ENCODE measurements at regions not wholly inside any gene's neighbourhood (a gene's known extent, or its start where the extent isn't known, plus 50 kb on each side); places are given as distances from the start of the nearest gene placed in this dataset.

- Histone ChIP-seq H3K79me2 (ENCODE audit: insufficient read depth, low read length) (no peaks in the 10 kb centered on the region), H3K4me2 (ENCODE audit: low read depth, low read length, poor library complexity, severe bottlenecking) (no peak overlapping the region), H3F3A (ENCODE audit: insufficient read depth) (no peaks in the 10 kb centered on the region), H2AFZ (ENCODE audit: low read depth, low read length, severe bottlenecking) (no peak overlapping the region), H3K9me2 (replicated peaks; ENCODE audit: insufficient read depth, low read length) (no peaks in the 10 kb centered on the region), H3K9ac (ENCODE audit: low read length) (no peak overlapping the region), H3K9me3 (ENCODE audit: insufficient read depth, low read length) (no peaks in the 10 kb centered on the region), H3K36me3 (ENCODE audit: low read length) (no peaks in the 10 kb centered on the region), H4K20me1 (ENCODE audit: low read depth, low read length) (no peaks in the 10 kb centered on the region), H3K27me3 (ENCODE audit: low read length) (no peaks in the 10 kb centered on the region), H3K4me3 (ENCODE audit: insufficient read depth, low read length, poor library complexity, severe bottlenecking) (no peak overlapping the region), H3K27ac (ENCODE audit: low read depth, low read length) (no peak overlapping the region)
- TF ChIP-seq CTCF (IDR thresholded peaks at IDR 0.05; ENCODE audit: insufficient read depth, low read length, poor library complexity, severe bottlenecking) (no peak), EZH2phosphoT487 (conservative IDR thresholded peaks at IDR 0.05; ENCODE audit: low read length) (no peak)
Observed at GRCh38 chr3:158908187-158908734, 106.4 kb downstream of the MFSD1 start.

GRCh38 chr3:158909870-158910269 is 108.0 kb downstream of the MFSD1 start:
- Histone ChIP-seq H3K9me3 (ENCODE audit: insufficient read depth, low read length) (no peaks in the 10 kb centered on the region), H3F3A (ENCODE audit: insufficient read depth) (no peaks in the 10 kb centered on the region), H3K4me2 (ENCODE audit: low read depth, low read length, poor library complexity, severe bottlenecking) (no peak overlapping the region), H3K27ac (ENCODE audit: low read depth, low read length) (no peak overlapping the region), H3K27me3 (ENCODE audit: low read length) (no peaks in the 10 kb centered on the region), H3K4me3 (ENCODE audit: insufficient read depth, low read length, poor library complexity, severe bottlenecking) (no peak overlapping the region), H4K20me1 (ENCODE audit: low read depth, low read length) (no peaks in the 10 kb centered on the region), H3K36me3 (ENCODE audit: low read length) (no peaks in the 10 kb centered on the region), H3K79me2 (ENCODE audit: insufficient read depth, low read length) (no peaks in the 10 kb centered on the region), H2AFZ (ENCODE audit: low read depth, low read length, severe bottlenecking) (no peak overlapping the region), H3K9ac (ENCODE audit: low read length) (no peak overlapping the region), H3K9me2 (replicated peaks; ENCODE audit: insufficient read depth, low read length) (no peaks in the 10 kb centered on the region)
- no peak for TF ChIP-seq EZH2phosphoT487 (conservative IDR thresholded peaks at IDR 0.05; ENCODE audit: low read length)
- TF ChIP-seq CTCF (IDR thresholded peaks at IDR 0.05; ENCODE audit: insufficient read depth, low read length, poor library complexity, severe bottlenecking) = no peak

GRCh38 chr3:158911586-158911985 is 109.7 kb downstream of the MFSD1 start:
- H3F3A ChIP-seq (ENCODE audit: insufficient read depth) = no peaks in the 10 kb centered on the region

GRCh38 chr3:158912188-158912587 is 110.3 kb downstream of the MFSD1 start:
- no peak for TF ChIP-seq EZH2phosphoT487 (conservative IDR thresholded peaks at IDR 0.05; ENCODE audit: low read length)
- no peak for TF ChIP-seq CTCF (IDR thresholded peaks at IDR 0.05; ENCODE audit: insufficient read depth, low read length, poor library complexity, severe bottlenecking)
- no peak overlapping the region for H3K9ac ChIP-seq (ENCODE audit: low read length)
- H3K9me2 ChIP-seq (replicated peaks; ENCODE audit: insufficient read depth, low read length) = no peaks in the 10 kb centered on the region
- no peaks in the 10 kb centered on the region for H3K36me3 ChIP-seq (ENCODE audit: low read length)
- H4K20me1 ChIP-seq (ENCODE audit: low read depth, low read length) = no peaks in the 10 kb centered on the region
- H3K9me3 ChIP-seq (ENCODE audit: insufficient read depth, low read length) = no peaks in the 10 kb centered on the region
- no peak overlapping the region for H3K4me2 ChIP-seq (ENCODE audit: low read depth, low read length, poor library complexity, severe bottlenecking)
- H3K27ac ChIP-seq (ENCODE audit: low read depth, low read length) = no peak overlapping the region
- no peaks in the 10 kb centered on the region for H3K79me2 ChIP-seq (ENCODE audit: insufficient read depth, low read length)
- no peak overlapping the region for H3K4me3 ChIP-seq (ENCODE audit: insufficient read depth, low read length, poor library complexity, severe bottlenecking)
- H2AFZ ChIP-seq (ENCODE audit: low read depth, low read length, severe bottlenecking) = no peak overlapping the region
- H3K27me3 ChIP-seq (ENCODE audit: low read length) = no peaks in the 10 kb centered on the region
- H3F3A ChIP-seq (ENCODE audit: insufficient read depth) = no peaks in the 10 kb centered on the region

More at GRCh38 chr3:158911586-158911985, 109.7 kb downstream of the MFSD1 start:
- Histone ChIP-seq H3K9me3 (ENCODE audit: insufficient read depth, low read length) (no peaks in the 10 kb centered on the region), H4K20me1 (ENCODE audit: low read depth, low read length) (no peaks in the 10 kb centered on the region), H3K9ac (ENCODE audit: low read length) (no peak overlapping the region), H3K4me3 (ENCODE audit: insufficient read depth, low read length, poor library complexity, severe bottlenecking) (no peak overlapping the region), H3K27ac (ENCODE audit: low read depth, low read length) (no peak overlapping the region), H3K4me2 (ENCODE audit: low read depth, low read length, poor library complexity, severe bottlenecking) (no peak overlapping the region), H2AFZ (ENCODE audit: low read depth, low read length, severe bottlenecking) (no peak overlapping the region), H3K9me2 (replicated peaks; ENCODE audit: insufficient read depth, low read length) (no peaks in the 10 kb centered on the region), H3K27me3 (ENCODE audit: low read length) (no peaks in the 10 kb centered on the region), H3K36me3 (ENCODE audit: low read length) (no peaks in the 10 kb centered on the region), H3K79me2 (ENCODE audit: insufficient read depth, low read length) (no peaks in the 10 kb centered on the region)
- TF ChIP-seq EZH2phosphoT487 (conservative IDR thresholded peaks at IDR 0.05; ENCODE audit: low read length) = no peak

Measured in SU-DHL-6 (cell line).